Left renal pelvis (tissue), 4 donors: ENCODE measurements at regions not wholly inside any gene's neighbourhood (a gene's known extent, or its start where the extent isn't known, plus 50 kb on each side); places are given as distances from the start of the nearest gene placed in this dataset.
"Not testable (repeated sequence)": the region's sequence is repeated elsewhere in the genome, so short reads cannot be mapped to it uniquely, and the experiment has no call there.

Experiments used
- DNase-seq, 4 donors: peaks; one replicate each; pipeline ENCODE4 v3.0.0-alpha.2; 2013; ENCODE audit warnings: low read depth in 4 of 4, low spot score in 3 of 4

DNA sequence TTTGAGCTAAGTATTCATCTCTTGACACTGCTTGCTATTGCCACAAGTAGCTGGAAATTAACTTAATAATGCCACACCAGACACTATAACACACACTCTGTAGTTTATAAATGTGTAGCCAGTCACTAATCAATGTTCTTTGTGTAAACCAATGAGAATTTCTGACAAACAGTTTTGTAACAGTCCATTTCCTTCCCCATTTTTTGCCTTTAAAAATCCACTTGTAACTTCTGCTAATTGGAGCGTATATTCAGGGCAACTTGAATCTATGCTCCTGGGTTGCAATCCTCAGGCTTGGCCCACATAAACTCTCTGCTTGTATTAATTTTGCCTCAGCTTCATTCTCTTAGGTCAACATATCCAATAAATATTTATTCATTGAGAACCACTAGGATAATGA is 125.0 kb upstream of the DHRS4 start:
- DNase-seq = no peak

- no peak for DNase-seq
These were observed 123.7 kb upstream of the DHRS4 start for GRCh38 chr14:23829736-23830471.

GRCh38 chr14:23831596-23831995 is 122.0 kb upstream of the DHRS4 start:
- no peak for DNase-seq

GRCh38 chr14:23861666-23862065 is 91.9 kb upstream of the DHRS4 start:
- no peak for DNase-seq

- no peak for DNase-seq
These were observed 91.1 kb upstream of the DHRS4 start for GRCh38 chr14:23862513-23862912.

DNA sequence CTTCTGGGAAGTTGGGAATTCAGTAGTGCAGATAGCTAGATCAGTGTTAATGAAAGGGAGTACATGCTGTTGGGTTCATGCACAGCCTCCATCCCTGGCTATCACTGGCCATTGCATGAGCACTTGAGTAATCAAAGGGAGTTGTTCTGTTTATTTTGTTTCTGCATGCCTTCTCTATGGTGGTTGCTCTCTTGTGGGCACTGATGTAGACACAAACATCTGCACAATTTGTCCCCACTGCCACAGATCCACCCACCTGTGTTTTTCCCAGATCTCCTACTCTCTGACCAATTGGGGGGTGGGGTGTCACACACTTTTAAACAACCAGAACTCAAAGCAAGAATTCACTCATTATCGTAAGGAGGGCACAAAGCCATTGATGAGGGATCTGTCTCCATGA is 89.7 kb upstream of the DHRS4 start:
- DNase-seq = no peak

- no peak for DNase-seq
These were observed 89.3 kb upstream of the DHRS4 start for GRCh38 chr14:23864259-23864658.

DNA sequence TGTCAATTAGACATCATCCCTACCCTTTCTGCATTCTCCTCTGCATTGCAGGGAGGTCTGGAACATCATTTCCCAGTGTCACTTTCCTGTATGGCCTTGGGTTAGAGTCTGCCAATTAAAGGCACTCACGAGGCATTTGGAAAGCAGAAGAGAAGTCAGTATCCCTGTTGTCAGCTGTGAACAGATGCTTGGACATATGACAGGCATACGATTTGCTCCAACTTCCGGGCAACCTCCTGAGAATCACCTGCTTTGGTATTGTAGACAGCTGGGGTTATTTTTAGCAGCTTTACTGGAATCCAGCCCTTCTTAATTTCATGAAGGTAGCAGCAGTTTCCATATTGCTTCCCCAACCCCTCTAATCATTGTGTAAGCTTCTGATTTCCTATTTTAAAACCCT is 88.7 kb upstream of the DHRS4 start:
- DNase-seq = no peak

DNA sequence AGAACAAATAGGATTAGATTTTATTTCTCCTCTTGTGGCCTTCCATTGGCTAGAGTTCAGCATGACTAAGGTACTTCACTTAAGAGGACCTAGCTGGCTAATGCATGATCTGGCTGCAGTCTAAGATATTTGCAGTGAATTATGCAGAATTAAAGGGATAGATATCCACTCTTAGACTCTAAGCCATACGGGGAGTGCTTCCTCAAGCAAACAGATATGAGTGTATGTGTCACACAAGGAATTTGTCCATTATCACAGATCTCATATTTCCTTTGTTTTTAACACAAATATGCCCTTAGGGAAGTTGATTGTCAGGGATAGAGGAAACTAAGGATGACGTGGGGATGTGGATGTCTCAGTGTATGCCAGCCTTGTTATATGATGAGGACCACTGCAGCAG is 88.1 kb upstream of the DHRS4 start:
- no peak for DNase-seq

- DNase-seq = no peak
These were observed 87.3 kb upstream of the DHRS4 start for GRCh38 chr14:23866269-23866668.

DNA sequence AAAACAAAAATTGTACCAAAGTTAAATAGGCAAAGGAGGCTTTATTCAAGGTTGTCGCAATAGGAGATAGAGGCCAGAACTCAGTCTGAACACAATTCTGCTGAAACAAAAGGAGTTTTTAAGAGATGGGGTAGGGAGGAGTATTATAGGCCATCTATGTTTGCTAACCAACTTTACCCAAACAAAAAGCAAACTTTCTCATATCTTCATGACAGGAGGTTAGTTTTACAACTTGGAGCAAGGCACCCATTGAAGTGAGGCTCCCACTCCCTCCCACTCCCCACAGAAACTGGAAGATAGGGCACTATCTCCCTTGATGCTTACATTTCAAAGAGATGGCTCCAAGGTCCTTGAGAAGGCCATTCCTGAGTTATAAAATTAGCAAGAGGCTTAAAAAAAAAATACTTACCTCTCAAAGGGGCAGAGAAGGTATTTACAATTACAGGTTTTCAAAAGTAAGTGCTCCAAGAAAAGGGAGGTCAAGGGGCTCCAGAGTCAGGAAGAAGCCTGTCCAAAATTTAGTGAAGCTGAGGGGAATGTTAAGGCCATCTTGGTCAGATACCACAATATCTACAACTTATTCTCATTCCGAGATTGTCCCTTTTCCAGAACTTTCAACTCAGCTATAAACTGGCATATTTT is 84.4 kb upstream of the DHRS4 start:
- DNase-seq = no peak

DNA sequence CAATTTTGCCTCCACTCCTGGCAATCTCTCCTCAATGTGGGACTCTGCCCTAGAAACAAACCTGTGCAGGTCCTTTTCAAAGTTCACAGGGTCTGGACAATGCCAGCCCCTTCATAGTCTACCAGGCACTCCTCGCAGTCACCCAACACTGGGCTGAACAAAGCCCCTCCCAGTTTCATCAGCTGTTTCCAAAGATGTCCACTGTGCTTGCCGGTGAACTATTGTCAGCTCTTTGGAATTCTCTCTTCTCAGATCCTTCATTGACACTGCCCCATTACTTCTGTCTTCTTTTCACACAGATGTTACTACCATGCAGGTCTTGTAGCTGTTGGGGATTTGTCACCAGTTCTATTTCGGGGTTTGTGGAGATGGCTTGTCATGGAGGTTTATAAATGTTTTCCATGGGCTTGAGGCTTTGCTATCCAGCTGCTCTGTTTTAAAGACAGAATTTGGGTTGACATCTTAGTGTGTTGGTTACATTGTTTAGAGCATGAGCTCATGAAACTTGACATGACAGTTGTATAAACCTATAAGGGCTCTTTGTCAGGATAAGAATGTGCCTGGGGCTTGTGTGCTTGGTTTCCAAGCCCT is 77.3 kb upstream of the DHRS4 start:
- no peak for DNase-seq

DNA sequence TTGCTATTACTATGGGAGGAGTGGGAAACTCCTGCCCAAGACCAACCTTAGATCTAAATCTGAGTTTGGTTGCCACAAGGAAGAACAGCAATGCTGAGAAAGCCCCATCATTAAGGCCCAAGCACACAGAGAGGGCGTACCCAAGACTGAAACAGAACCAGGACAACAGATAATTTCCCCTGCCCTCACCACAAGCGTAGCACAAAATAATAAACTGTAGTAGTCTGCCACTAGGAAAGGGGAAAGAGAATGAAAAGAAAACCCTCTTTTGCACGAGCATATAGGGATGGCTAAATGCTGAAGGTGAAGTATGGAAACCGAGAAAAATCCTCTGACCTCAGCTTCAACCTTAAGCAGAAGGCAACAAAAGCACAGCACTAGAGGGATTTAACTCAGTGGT is 76.5 kb upstream of the DHRS4 start:
- DNase-seq = no peak

DNA sequence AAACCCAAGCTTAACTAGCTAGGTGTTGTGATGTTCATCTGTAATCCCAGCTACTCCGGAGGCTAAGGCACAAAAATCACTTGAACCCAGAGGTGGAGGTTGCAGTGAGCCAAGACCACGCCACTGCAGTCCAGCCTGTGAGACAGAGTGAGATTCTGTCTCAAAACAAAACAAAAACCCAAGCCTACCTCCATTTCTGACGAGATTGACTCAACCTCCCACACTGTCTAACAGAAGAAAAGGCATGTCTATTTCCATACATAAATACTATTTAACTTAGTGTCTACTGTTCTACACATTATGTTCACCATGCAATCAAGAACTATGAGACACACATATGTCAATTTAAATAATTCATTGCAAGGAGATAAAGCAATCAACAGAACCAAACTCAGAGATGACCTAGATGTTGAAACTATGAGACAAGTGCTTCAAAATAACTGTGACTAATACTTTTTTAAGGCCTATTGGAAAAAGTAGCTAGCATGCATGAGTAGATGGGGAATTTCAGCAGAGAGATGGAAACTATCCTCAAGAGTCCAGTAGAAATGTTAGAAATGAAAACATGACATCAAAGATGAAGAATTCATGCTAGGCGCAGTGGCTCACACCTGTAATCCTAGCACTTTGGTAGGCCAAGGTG is 75.9 kb upstream of the DHRS4 start:
- DNase-seq = no peak

- no peak for DNase-seq
These were observed 72.3 kb upstream of the DHRS4 start for GRCh38 chr14:23881282-23881681.

- no peak for DNase-seq
These were observed 69.7 kb upstream of the DHRS4 start for GRCh38 chr14:23883684-23884540.

DNA sequence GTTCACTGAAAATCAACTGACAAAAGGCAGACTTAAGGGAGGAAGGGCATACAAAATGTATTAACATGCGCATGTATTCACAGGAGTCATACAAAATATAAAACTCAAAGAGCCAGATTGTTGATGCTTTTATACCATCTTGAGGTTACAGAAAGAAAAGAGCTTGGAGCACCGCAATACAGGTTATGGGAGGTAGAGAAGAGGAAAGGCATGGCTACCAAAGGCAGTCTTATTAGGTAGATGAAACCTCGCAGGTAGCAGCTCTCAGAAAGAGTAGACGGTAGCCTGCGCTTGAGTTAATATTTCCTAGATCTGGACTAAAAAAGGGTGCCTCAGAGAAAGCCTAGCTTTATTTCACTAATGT is 69.0 kb upstream of the DHRS4 start:
- no peak for DNase-seq

- no peak for DNase-seq
These were observed 66.0 kb upstream of the DHRS4 start for GRCh38 chr14:23887536-23887935.

DNA sequence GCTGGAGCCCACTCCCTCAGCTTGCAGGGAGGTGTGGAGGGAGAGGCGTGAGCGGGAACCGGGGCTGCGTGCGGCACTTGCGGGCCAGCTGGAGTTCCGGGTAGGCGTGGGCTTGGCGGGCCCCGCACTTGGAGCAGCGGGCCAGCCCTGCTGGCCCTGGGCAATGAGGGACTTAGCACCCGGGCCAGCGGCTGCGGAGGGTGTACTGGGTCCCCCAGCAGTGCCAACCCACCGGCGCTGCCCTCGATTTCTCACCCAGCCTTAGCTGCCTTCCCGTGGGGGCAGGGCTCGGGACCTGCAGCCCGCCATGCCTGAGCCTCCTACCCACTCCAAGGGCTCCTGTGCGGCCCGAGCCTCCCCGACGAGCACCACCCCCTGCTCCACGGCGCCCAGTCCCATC is 61.9 kb upstream of the DHRS4 start:
- not testable (repeated sequence) for DNase-seq

DNA sequence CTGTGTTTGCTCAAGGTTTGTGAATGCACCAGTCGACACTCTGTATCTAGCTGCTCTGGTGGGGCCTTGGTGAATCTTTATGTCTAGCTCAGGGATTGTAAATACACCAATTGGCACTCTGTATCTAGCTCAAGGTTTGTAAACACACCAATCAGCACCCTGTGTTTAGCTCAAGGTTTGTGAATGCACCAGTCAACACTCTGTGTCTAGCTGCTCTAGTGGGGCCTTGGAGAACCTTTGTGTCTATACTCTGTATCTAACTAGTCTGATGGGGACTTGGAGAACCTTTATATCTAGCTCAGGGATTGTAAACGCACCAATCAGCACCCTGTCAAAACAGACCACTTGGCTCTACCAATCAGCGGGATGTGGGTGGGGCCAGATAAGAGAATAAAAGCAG is 61.3 kb upstream of the DHRS4 start:
- DNase-seq = not testable (repeated sequence)
